ENCODE measurements at regions not wholly inside any gene's neighbourhood (a gene's known extent, or its start where the extent isn't known, plus 50 kb on each side); places are given as distances from the start of the nearest gene placed in this dataset.

DNA sequence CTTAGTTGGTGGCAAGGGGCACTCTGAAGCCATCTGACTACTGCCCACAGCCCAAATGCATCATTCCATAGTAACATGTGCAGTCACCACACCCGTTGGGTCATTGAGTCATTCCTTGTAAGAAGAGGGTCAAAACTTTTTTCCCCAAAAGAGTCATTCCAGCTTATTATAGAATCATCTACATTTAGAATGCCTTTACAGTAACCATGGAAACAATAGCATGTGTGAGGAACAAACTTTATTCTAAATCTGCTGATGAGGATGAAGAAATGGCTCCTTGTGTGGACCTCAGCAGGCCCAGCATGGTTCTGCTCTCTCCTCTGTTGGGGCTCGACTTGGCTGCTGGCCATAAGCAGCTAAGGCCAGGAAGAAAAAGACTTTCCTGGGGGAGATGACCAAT, 111.2 kb upstream of the PTPRT start:
- Histone ChIP-seq H3K27me3 (no peaks in the 10 kb centered on the region), H3K4me1 (no peaks in the 10 kb centered on the region), H3K27ac (no peak overlapping the region), H3K4me3 (no peak overlapping the region), H3K9me3 (no peaks in the 10 kb centered on the region), H3K36me3 (no peaks in the 10 kb centered on the region)
- no peak for DNase-seq
- 52 to 83% methylated on average over 1 to 2 of the region's 2 CpGs for WGBS, 2 donors (ENCODE audit: low coverage in 1 of 2)
- intact Hi-C loops (cut with DNase I; ENCODE audit: low total_unique reads) (no loop called here), in situ Hi-C loops (cut with MboI; ENCODE audit: low pct_ligation_motif_present in 1 of 4, low pct_unique_long_range_greater_than_20kb in 1 of 4, low sequenced_read_pairs in 3 of 4) (no loop called here)
- TF ChIP-seq POLR2AphosphoS5 (IDR thresholded peaks at IDR 0.05) (no peak), POLR2A (IDR thresholded peaks at IDR 0.05) (no peak), EP300 (IDR thresholded peaks at IDR 0.05; ENCODE audit: low read depth) (no peak)
- TF ChIP-seq, protein P1, sequence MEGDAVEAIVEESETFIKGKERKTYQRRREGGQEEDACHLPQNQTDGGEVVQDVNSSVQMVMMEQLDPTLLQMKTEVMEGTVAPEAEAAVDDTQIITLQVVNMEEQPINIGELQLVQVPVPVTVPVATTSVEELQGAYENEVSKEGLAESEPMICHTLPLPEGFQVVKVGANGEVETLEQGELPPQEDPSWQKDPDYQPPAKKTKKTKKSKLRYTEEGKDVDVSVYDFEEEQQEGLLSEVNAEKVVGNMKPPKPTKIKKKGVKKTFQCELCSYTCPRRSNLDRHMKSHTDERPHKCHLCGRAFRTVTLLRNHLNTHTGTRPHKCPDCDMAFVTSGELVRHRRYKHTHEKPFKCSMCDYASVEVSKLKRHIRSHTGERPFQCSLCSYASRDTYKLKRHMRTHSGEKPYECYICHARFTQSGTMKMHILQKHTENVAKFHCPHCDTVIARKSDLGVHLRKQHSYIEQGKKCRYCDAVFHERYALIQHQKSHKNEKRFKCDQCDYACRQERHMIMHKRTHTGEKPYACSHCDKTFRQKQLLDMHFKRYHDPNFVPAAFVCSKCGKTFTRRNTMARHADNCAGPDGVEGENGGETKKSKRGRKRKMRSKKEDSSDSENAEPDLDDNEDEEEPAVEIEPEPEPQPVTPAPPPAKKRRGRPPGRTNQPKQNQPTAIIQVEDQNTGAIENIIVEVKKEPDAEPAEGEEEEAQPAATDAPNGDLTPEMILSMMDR (IDR thresholded peaks at IDR 0.05) = no peak

DNA sequence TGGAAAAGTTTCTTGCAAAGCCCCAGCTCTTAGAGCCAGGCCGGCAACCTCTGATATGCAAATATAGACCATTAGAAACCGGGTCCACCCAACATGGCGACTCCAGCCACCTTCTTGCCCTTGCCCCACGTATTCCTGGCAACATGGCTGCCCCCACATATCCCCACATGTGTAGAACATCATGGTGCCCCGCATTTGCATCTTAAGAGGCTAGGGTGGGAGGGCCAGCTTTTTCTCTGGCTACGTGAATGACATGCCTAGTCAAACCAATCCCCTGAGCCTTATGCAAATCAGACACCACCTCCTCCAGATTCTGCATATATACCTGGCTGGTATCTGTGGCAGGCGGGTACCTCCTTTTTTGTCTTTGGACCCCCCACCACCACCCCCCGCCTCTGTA, 106.1 kb upstream of the PTPRT start:
- no peaks in the 10 kb centered on the region for H3K27me3 ChIP-seq
- no peak overlapping the region for H3K27ac ChIP-seq
- WGBS, 2 donors (ENCODE audit: low coverage in 1 of 2) = 69 to 93% methylated on average over 3 to 8 of the region's 8 CpGs
- no peaks in the 10 kb centered on the region for H3K4me1 ChIP-seq
- intact Hi-C loops (cut with DNase I; ENCODE audit: low total_unique reads) = no loop called here
- TF ChIP-seq, protein P1 (IDR thresholded peaks at IDR 0.05) = no peak
- TF ChIP-seq POLR2AphosphoS5 (IDR thresholded peaks at IDR 0.05) = no peak
- TF ChIP-seq EP300 (IDR thresholded peaks at IDR 0.05; ENCODE audit: low read depth) = no peak
- TF ChIP-seq POLR2A (IDR thresholded peaks at IDR 0.05) = no peak
- DNase-seq = no peak
- H3K4me3 ChIP-seq = no peak overlapping the region
- H3K9me3 ChIP-seq = no peaks in the 10 kb centered on the region
- in situ Hi-C loops (cut with MboI; ENCODE audit: low pct_ligation_motif_present in 1 of 4, low pct_unique_long_range_greater_than_20kb in 1 of 4, low sequenced_read_pairs in 3 of 4) = loop anchor here in 1 of 4 donors (25.0 kb wide), 1 partner anchor 108 kb away; the partner anchor contains the start of gene PTPRT
- no peaks in the 10 kb centered on the region for H3K36me3 ChIP-seq

DNA sequence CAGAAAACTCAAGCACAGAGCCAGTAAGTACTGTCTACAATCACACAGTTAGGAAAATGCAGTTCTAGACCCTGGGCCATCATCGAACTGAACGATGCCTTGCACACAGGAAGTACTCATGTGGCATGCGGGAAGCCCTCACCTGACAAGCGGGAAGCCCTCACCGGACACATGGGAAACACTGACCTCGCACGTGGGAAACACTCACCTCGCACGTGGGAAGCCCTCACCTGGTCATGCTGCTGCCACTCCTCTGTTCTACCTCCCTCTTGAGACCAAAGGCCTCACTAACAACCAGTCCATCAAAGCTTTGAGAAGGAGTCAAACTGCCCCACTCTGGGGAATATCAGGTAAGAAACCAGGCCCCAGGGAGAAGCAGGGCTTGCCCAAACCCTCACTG, 105.6 kb upstream of the PTPRT start:
- H3K4me1 ChIP-seq = no peaks in the 10 kb centered on the region
- H3K27ac ChIP-seq = no peak overlapping the region
- intact Hi-C loops (cut with DNase I; ENCODE audit: low total_unique reads) (no loop called here), in situ Hi-C loops (cut with MboI; ENCODE audit: low pct_ligation_motif_present in 1 of 4, low pct_unique_long_range_greater_than_20kb in 1 of 4, low sequenced_read_pairs in 3 of 4) (loop anchor here in 1 of 4 donors (25.0 kb wide), 1 partner anchor 108 kb away; the partner anchor contains the start of gene PTPRT)
- TF ChIP-seq POLR2A (IDR thresholded peaks at IDR 0.05) (no peak), POLR2AphosphoS5 (IDR thresholded peaks at IDR 0.05) (no peak), EP300 (IDR thresholded peaks at IDR 0.05; ENCODE audit: low read depth) (no peak)
- TF ChIP-seq, protein P1 (IDR thresholded peaks at IDR 0.05) = no peak
- no peak overlapping the region for H3K4me3 ChIP-seq
- no peaks in the 10 kb centered on the region for H3K27me3 ChIP-seq
- no peak for DNase-seq
- no peaks in the 10 kb centered on the region for H3K36me3 ChIP-seq
- WGBS, 2 donors (ENCODE audit: low coverage in 1 of 2) = 92% methylated on average over 9 of the region's 9 CpGs; no CpG with 5 or more reads in 1 of the 2 donors
- H3K9me3 ChIP-seq = no peaks in the 10 kb centered on the region

DNA sequence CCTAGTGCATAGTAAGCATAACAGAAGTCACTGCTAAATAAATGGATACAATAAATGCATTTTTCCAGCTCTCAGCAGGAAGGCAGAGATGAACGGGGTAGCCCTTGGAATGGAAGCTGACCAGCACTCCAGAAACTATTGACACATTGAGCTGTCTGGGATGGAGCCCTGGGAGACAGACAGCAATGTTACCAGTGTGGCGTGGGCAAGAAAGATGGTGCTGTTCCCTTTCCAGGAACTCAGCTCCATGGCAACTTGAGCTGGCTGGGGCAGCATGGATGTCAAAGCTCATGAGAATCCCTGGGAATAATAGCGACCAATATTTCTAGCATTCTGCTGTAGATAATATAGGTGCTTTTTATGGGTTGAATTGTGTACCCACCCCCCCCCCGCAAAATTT, 104.3 kb upstream of the PTPRT start:
- Histone ChIP-seq H3K9me3 (no peaks in the 10 kb centered on the region), H3K4me1 (no peaks in the 10 kb centered on the region), H3K36me3 (no peaks in the 10 kb centered on the region), H3K27ac (no peak overlapping the region), H3K27me3 (no peaks in the 10 kb centered on the region), H3K4me3 (no peak overlapping the region)
- TF ChIP-seq EP300 (IDR thresholded peaks at IDR 0.05; ENCODE audit: low read depth) (no peak), POLR2A (IDR thresholded peaks at IDR 0.05) (no peak), POLR2AphosphoS5 (IDR thresholded peaks at IDR 0.05) (no peak)
- TF ChIP-seq, protein P1 (IDR thresholded peaks at IDR 0.05) = no peak
- in situ Hi-C loops (cut with MboI; ENCODE audit: low pct_ligation_motif_present in 1 of 4, low pct_unique_long_range_greater_than_20kb in 1 of 4, low sequenced_read_pairs in 3 of 4) = loop anchor here in 1 of 4 donors (25.0 kb wide), 1 partner anchor 107 kb away; the partner anchor contains the start of gene PTPRT
- 80% methylated on average over 4 of the region's 4 CpGs; no CpG with 5 or more reads in 1 of the 2 donors for WGBS, 2 donors (ENCODE audit: low coverage in 1 of 2)
- intact Hi-C loops (cut with DNase I; ENCODE audit: low total_unique reads) = no loop called here
- DNase-seq = no peak
